GM12892 (cell line): ENCODE measurements at regions not wholly inside any gene's neighbourhood (a gene's known extent, or its start where the extent isn't known, plus 50 kb on each side); places are given as distances from the start of the nearest gene placed in this dataset.

Experiments used
- POLR2A ChIP-seq: IDR thresholded peaks from 2 replicates; pipeline ENCODE4 v1.6.1; 2011; ENCODE audit warnings: low read depth, low read length, control low read depth
- POLR2AphosphoS5 ChIP-seq: IDR thresholded peaks from 2 replicates; pipeline ENCODE4 v1.6.1; 2011; ENCODE audit warnings: low read depth, low read length, control low read depth
- TAF1 ChIP-seq: IDR thresholded peaks from 2 replicates; pipeline ENCODE4 v1.6.1; 2011; ENCODE audit warnings: low read depth, mild to moderate bottlenecking, control low read depth, low read length, borderline replicate concordance

GRCh38 chr5:3729631-3730030 lies 134.0 kb downstream of the IRX1 start:
- TF ChIP-seq POLR2AphosphoS5 (no peak), POLR2A (no peak), TAF1 (no peak)
